ENCODE measurements at regions not wholly inside any gene's neighbourhood (a gene's known extent, or its start where the extent isn't known, plus 50 kb on each side); places are given as distances from the start of the nearest gene placed in this dataset.

GRCh38 chr14:51400139-51400538 lies 160.1 kb downstream of the TMX1 start:
- peak; percentile 30 for DNase-seq

GRCh38 chr14:51401272-51401671 lies 161.2 kb downstream of the TMX1 start:
- no peak for DNase-seq

- DNase-seq: no peak
Observed at GRCh38 chr14:51401756-51402155, 161.7 kb downstream of the TMX1 start.

GRCh38 chr14:51410897-51411296 lies 170.8 kb downstream of the TMX1 start:
- no peak for DNase-seq

GRCh38 chr14:51419685-51420084 lies 179.6 kb downstream of the TMX1 start:
- peak; percentile 22 for DNase-seq

- DNase-seq: no peak
Observed at GRCh38 chr14:51422704-51423103, 182.7 kb downstream of the TMX1 start.

- no peak for DNase-seq
Observed at GRCh38 chr14:51424041-51424440, 184.0 kb downstream of the TMX1 start.

GRCh38 chr14:51424561-51425251 lies 184.7 kb downstream of the TMX1 start:
- DNase-seq: no peak

GRCh38 chr14:51428981-51429380 lies 188.9 kb downstream of the TMX1 start:
- DNase-seq: no peak

GRCh38 chr14:51430079-51430478 lies 190.0 kb downstream of the TMX1 start:
- DNase-seq: no peak

- peak; percentile 90 for DNase-seq
Observed at GRCh38 chr14:51430633-51431032, 190.6 kb downstream of the TMX1 start.

GRCh38 chr14:51431033-51431709 lies 191.1 kb downstream of the TMX1 start:
- DNase-seq: no peak

GRCh38 chr14:51431741-51432140 lies 191.7 kb downstream of the TMX1 start:
- no peak for DNase-seq

GRCh38 chr14:51432302-51432948 lies 192.4 kb downstream of the TMX1 start:
- DNase-seq: no peak

GRCh38 chr14:51436630-51437029 lies 196.6 kb downstream of the TMX1 start:
- no peak for DNase-seq

GRCh38 chr14:51439896-51440295 lies 199.8 kb downstream of the TMX1 start:
- DNase-seq: no peak

- DNase-seq: no peak
Observed at GRCh38 chr14:51441001-51441400, 201.0 kb downstream of the TMX1 start.

GRCh38 chr14:51442513-51443175 lies 202.6 kb downstream of the TMX1 start:
- no peak for DNase-seq

GRCh38 chr14:51443195-51444018 lies 203.4 kb downstream of the TMX1 start:
- peak; percentile 15 for DNase-seq

GRCh38 chr14:51444353-51445000 lies 204.4 kb downstream of the TMX1 start:
- DNase-seq: no peak

GRCh38 chr14:51445001-51445390 lies 204.9 kb downstream of the TMX1 start:
- no peak for DNase-seq

GRCh38 chr14:51446771-51447170 lies 204.9 kb upstream of the FRMD6 start:
- no peak for DNase-seq
